IMR-90 (cell line): ENCODE measurements at regions not wholly inside any gene's neighbourhood (a gene's known extent, or its start where the extent isn't known, plus 50 kb on each side); places are given as distances from the start of the nearest gene placed in this dataset.

Experiments used
- ATAC-seq: fragments of 200-7000 bp; cut with Tn5 transposase; 2 replicates; pipeline ENCODE4 v1.9.1; 2020; ENCODE audit warnings: low read depth, mild to moderate bottlenecking, moderate library complexity
- BruUV-seq: library from RNA; stranded (reverse); fragments of 400-500 nt; replicated peaks from 2 replicates; lab custom pipeline; 2021; lab: Mats Ljungman, UMichigan
- CTCF ChIA-PET: fragments of 300-600 bp; formaldehyde crosslinking; extraction: SDS; loops from one replicate; lab custom pipeline; 2021; ENCODE audit warnings: antibody characterized with exemption; lab: Yijun Ruan, JAX
- POLR2A ChIA-PET: fragments of 300-600 bp; sonication (Branson Sonifier 250); formaldehyde crosslinking; loops from one replicate; lab custom pipeline; 2022; ENCODE audit warnings: antibody characterized with exemption; ENCODE audit not compliant: unreplicated experiment; lab: Charles Lee
- DNase-seq: peaks from one replicate; pipeline ENCODE4 v3.0.0; 2013
- H2AFZ ChIP-seq: replicated peaks from 2 replicates; pipeline ENCODE3; 2013; ENCODE audit warnings: low read length, mild to moderate bottlenecking; ENCODE audit not compliant: poor library complexity
- H2AK5ac ChIP-seq: 2 replicates; pipeline ENCODE4 v1.6.1; 2013; ENCODE audit warnings: low read depth, low read length, inconsistent platforms
- H2AK9ac ChIP-seq: replicated peaks from 2 replicates; pipeline ENCODE3; 2013; ENCODE audit warnings: mild to moderate bottlenecking, low read depth, low read length, moderate library complexity; ENCODE audit not compliant: poor library complexity
- H2BK120ac ChIP-seq: 2 replicates; pipeline ENCODE4 v1.6.1; 2013; ENCODE audit warnings: low read depth, low read length, inconsistent platforms
- H2BK15ac ChIP-seq: 3 replicates; pipeline ENCODE4 v1.6.1; 2013; ENCODE audit warnings: low read depth, low read length, inconsistent platforms
- H2BK20ac ChIP-seq: 2 replicates; pipeline ENCODE4 v1.6.1; 2013; ENCODE audit warnings: low read depth, mild to moderate bottlenecking, inconsistent platforms, low read length, moderate library complexity
- H2BK5ac ChIP-seq: 2 replicates; pipeline ENCODE4 v1.6.1; 2013; ENCODE audit warnings: mild to moderate bottlenecking, low read depth, low read length, inconsistent platforms; ENCODE audit not compliant: poor library complexity, severe bottlenecking
- H3K14ac ChIP-seq: replicated peaks from 2 replicates; pipeline ENCODE4 v1.6.1; 2013; ENCODE audit warnings: low read depth, low read length, inconsistent platforms
- H3K18ac ChIP-seq: 2 replicates; pipeline ENCODE4 v1.6.1; 2013; ENCODE audit warnings: low read depth, low read length, control low read depth
- H3K23ac ChIP-seq: 2 replicates; pipeline ENCODE4 v1.6.1; 2013; ENCODE audit warnings: low read depth, low read length, inconsistent platforms
- H3K27ac ChIP-seq: 2 replicates; pipeline ENCODE4 v1.5.1; 2013; ENCODE audit warnings: mild to moderate bottlenecking, control low read depth, low read length; ENCODE audit not compliant: insufficient read depth
- H3K27me3 ChIP-seq: 2 replicates; pipeline ENCODE4 v1.6.1; 2013; ENCODE audit warnings: low read length; ENCODE audit not compliant: control insufficient read depth, insufficient read depth
- H3K36me3 ChIP-seq: 2 replicates; pipeline ENCODE4 v1.6.1; 2013; ENCODE audit warnings: low read length, mixed read lengths; ENCODE audit not compliant: control insufficient read depth, insufficient read depth
- H3K4ac ChIP-seq: 2 replicates; pipeline ENCODE4 v1.6.1; 2013; ENCODE audit warnings: low read depth, low read length, inconsistent platforms
- H3K4me1 ChIP-seq: 2 replicates; pipeline ENCODE4 v1.6.1; 2013; ENCODE audit warnings: low read length, mixed read lengths; ENCODE audit not compliant: control insufficient read depth, insufficient read depth
- H3K4me2 ChIP-seq: 2 replicates; pipeline ENCODE4 v1.6.1; 2013; ENCODE audit warnings: low read depth, mild to moderate bottlenecking, control low read depth, low read length, moderate library complexity
- H3K4me3 ChIP-seq: 2 replicates; pipeline ENCODE4 v1.5.1; 2013; ENCODE audit warnings: low read depth, mild to moderate bottlenecking, control low read depth, low read length, moderate library complexity; ENCODE audit not compliant: insufficient read depth
- H3K56ac ChIP-seq: 2 replicates; pipeline ENCODE4 v1.6.1; 2013; ENCODE audit warnings: low read length, inconsistent platforms; ENCODE audit not compliant: insufficient read depth; ENCODE audit errors: extremely low read depth
- H3K79me1 ChIP-seq, 2 experiments: 2 replicates each; pipeline ENCODE4 v1.6.1; 2013; ENCODE audit warnings: low read length in 2 of 2, inconsistent platforms in 1 of 2, low read depth in 1 of 2
- H3K9ac ChIP-seq: 2 replicates; pipeline ENCODE4 v1.6.1; 2013; ENCODE audit warnings: low read depth, low read length, control low read depth
- H3K9me1 ChIP-seq: 2 replicates; pipeline ENCODE4 v1.6.1; 2013; ENCODE audit warnings: low read length, inconsistent platforms; ENCODE audit not compliant: insufficient read depth
- H3K9me3 ChIP-seq: 2 replicates; pipeline ENCODE4 v1.6.1; 2013; ENCODE audit warnings: low read length; ENCODE audit not compliant: control insufficient read depth, insufficient read depth
- H4K20me1 ChIP-seq: 2 replicates; pipeline ENCODE4 v1.6.1; 2013; ENCODE audit warnings: low read length, inconsistent platforms; ENCODE audit not compliant: insufficient read depth
- H4K5ac ChIP-seq: 2 replicates; pipeline ENCODE4 v1.6.1; 2013; ENCODE audit warnings: mild to moderate bottlenecking, low read depth, low read length, control low read depth
- H4K8ac ChIP-seq, 2 experiments: 2 replicates each; pipeline ENCODE4 v1.6.1; 2013; ENCODE audit warnings: low read depth in 2 of 2, low read length in 2 of 2, control low read depth in 1 of 2, inconsistent platforms in 1 of 2
- H4K91ac ChIP-seq: 2 replicates; pipeline ENCODE4 v1.6.1; 2013; ENCODE audit warnings: low read depth, low read length, inconsistent platforms; ENCODE audit not compliant: insufficient read depth
- CEBPB ChIP-seq: IDR thresholded peaks from 2 replicates; pipeline ENCODE4 v1.6.1; 2012; ENCODE audit warnings: low read depth, low read length, improper control_type of control experiment
- CHD1 ChIP-seq: IDR thresholded peaks from 2 replicates; pipeline ENCODE4 v1.6.1; 2012; ENCODE audit warnings: low read depth, low read length, improper control_type of control experiment
- CTCF ChIP-seq: conservative IDR thresholded peaks from 2 replicates; pipeline ENCODE4 v1.5.1; 2012; ENCODE audit warnings: mild to moderate bottlenecking, low read depth, low read length, improper control_type of control experiment
- FOS ChIP-seq: fragments of 150-350 bp; IDR thresholded peaks from 2 replicates; pipeline ENCODE4 v1.6.1; 2016; ENCODE audit warnings: low read depth, low read length
- MAFK ChIP-seq: IDR thresholded peaks from 2 replicates; pipeline ENCODE4 v1.6.1; 2012; ENCODE audit warnings: low read depth, low read length, improper control_type of control experiment
- NFE2L2 ChIP-seq: fragments of 150-350 bp; IDR thresholded peaks from 2 replicates; pipeline ENCODE4 v1.6.1; 2016; ENCODE audit warnings: low read depth, mild to moderate bottlenecking, low read length
- RAD21 ChIP-seq: IDR thresholded peaks from 2 replicates; pipeline ENCODE4 v1.6.1; 2012; ENCODE audit warnings: low read length, improper control_type of control experiment
- RCOR1 ChIP-seq: IDR thresholded peaks from 2 replicates; pipeline ENCODE4 v1.6.1; 2012; ENCODE audit warnings: mild to moderate bottlenecking, low read length, improper control_type of control experiment; ENCODE audit not compliant: insufficient replicate concordance
- RFX5 ChIP-seq: IDR thresholded peaks from 2 replicates; pipeline ENCODE4 v1.8.0; 2012; ENCODE audit warnings: low read depth, mild to moderate bottlenecking, low read length, moderate library complexity
- SMC3 ChIP-seq: fragments of 150-350 bp; IDR thresholded peaks from 2 replicates; pipeline ENCODE4 v1.6.1; 2016; ENCODE audit warnings: low read depth, mild to moderate bottlenecking, antibody characterized with exemption, low read length, moderate library complexity
- USF2 ChIP-seq: fragments of 150-350 bp; IDR thresholded peaks from 2 replicates; pipeline ENCODE4 v1.6.1; 2017; ENCODE audit warnings: mild to moderate bottlenecking, antibody characterized with exemption, low read length, low read depth
- WGBS, 2 experiments: methylation state at CpG; one replicate each; pipeline versions ENCODE4 v1.1.5 to v1.1.7; 2013; ENCODE audit warnings: missing lambda C conversion rate in 2 of 2; ENCODE audit not compliant: insufficient read length in 1 of 2; ENCODE audit errors: extremely low coverage in 2 of 2; 5-methylcytosine and 5-hydroxymethylcytosine counted together
- dilution Hi-C: fragments of 300-500 bp; cut with HindIII; formaldehyde crosslinking; loops from one replicate; pipeline ENCODE4 v1.14.3; 2018; ENCODE audit warnings: low sequenced_read_pairs; ENCODE audit not compliant: unreplicated experiment
- in situ Hi-C: fragments of 300-500 bp; cut with MboI; formaldehyde crosslinking; loops from 3 replicates; pipeline ENCODE4 v1.14.3; 2019; ENCODE audit warnings: low sequenced_read_pairs, inconsistent platforms, mixed read lengths
- intact Hi-C: fragments of 100-400 bp; cut with micrococcal nuclease; formaldehyde crosslinking; loops from 2 replicates; pipeline ENCODE4 v1.10.0; 2022
- TF ChIP-seq, protein P1 (sequence below): fragments of 150-350 bp; IDR thresholded peaks from 2 replicates; pipeline ENCODE4 v1.6.1; 2016; ENCODE audit warnings: low read depth, mild to moderate bottlenecking, low read length, moderate library complexity, borderline replicate concordance

GRCh38 chr12:98374007-98374406 lies 141.4 kb upstream of the TMPO start:
- H3K4me3 ChIP-seq, result no peak overlapping the region
- H4K91ac ChIP-seq, result no peak overlapping the region
- no peak overlapping the region for H3K56ac ChIP-seq
- no peak overlapping the region for H2BK20ac ChIP-seq
- H4K8ac ChIP-seq, result no peak overlapping the region
- no peaks in the 10 kb centered on the region for H3K36me3 ChIP-seq
- TF ChIP-seq RCOR1 (no peak), NFE2L2 (no peak), RFX5 (no peak), USF2 (no peak), RAD21 (no peak), FOS (no peak), SMC3 (no peak), MAFK (no peak), CTCF (no peak; the same call in 1 of the 2 replicates), CHD1 (no peak), CEBPB (no peak)
- TF ChIP-seq, protein P1, sequence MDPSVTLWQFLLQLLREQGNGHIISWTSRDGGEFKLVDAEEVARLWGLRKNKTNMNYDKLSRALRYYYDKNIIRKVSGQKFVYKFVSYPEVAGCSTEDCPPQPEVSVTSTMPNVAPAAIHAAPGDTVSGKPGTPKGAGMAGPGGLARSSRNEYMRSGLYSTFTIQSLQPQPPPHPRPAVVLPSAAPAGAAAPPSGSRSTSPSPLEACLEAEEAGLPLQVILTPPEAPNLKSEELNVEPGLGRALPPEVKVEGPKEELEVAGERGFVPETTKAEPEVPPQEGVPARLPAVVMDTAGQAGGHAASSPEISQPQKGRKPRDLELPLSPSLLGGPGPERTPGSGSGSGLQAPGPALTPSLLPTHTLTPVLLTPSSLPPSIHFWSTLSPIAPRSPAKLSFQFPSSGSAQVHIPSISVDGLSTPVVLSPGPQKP, result no peak
- no peak overlapping the region for H2BK5ac ChIP-seq
- H3K4me2 ChIP-seq, result no peak overlapping the region
- no CpG with 5 or more reads among the region's 1 CpG for WGBS, 2 experiments
- H3K14ac ChIP-seq, result no peak overlapping the region
- no peak overlapping the region for H4K5ac ChIP-seq
- H2BK120ac ChIP-seq, result no peak overlapping the region
- no peak overlapping the region for H3K18ac ChIP-seq
- no peaks in the 10 kb centered on the region for H3K4me1 ChIP-seq
- no peaks in the 10 kb centered on the region for H3K9me3 ChIP-seq
- DNase-seq (no peak), ATAC-seq (no peak)
- in situ Hi-C loops (no loop called here), dilution Hi-C loops (no loop called here), intact Hi-C loops (loop anchor here (5.0 kb wide), 2 partner anchors 147 to 1067 kb away; no protein-coding TSS in a partner anchor)
- H3K9me1 ChIP-seq, result no peaks in the 10 kb centered on the region
- H2BK15ac ChIP-seq, result no peak overlapping the region
- no peaks in the 10 kb centered on the region for H4K20me1 ChIP-seq
- H2AK5ac ChIP-seq, result no peak overlapping the region
- H2AFZ ChIP-seq, result no peak overlapping the region
- ChIA-PET POLR2A (no interaction called here), CTCF (interaction anchor here (0.6 kb wide), 1 partner anchor 933 kb away, joined by 3 read pairs; no protein-coding TSS in a partner anchor)
- no peak overlapping the region for H3K4ac ChIP-seq
- no peak overlapping the region for H3K27ac ChIP-seq
- H3K27me3 ChIP-seq, result peaks cover 6% of the 10 kb centered on the region
- H2AK9ac ChIP-seq, result no peak overlapping the region
- no peak overlapping the region for H3K23ac ChIP-seq
- no TSS peak for BruUV-seq
- no peaks in the 10 kb centered on the region for H3K79me1 ChIP-seq
- H3K9ac ChIP-seq, result no peak overlapping the region
